IMR-90 (cell line): ENCODE measurements at regions not wholly inside any gene's neighbourhood (a gene's known extent, or its start where the extent isn't known, plus 50 kb on each side); places are given as distances from the start of the nearest gene placed in this dataset.

Experiments used
- ATAC-seq: fragments of 200-7000 bp; cut with Tn5 transposase; 2 replicates; pipeline ENCODE4 v1.9.1; 2020; ENCODE audit warnings: low read depth, mild to moderate bottlenecking, moderate library complexity
- BruUV-seq: library from RNA; stranded (reverse); fragments of 400-500 nt; replicated peaks from 2 replicates; lab custom pipeline; 2021; lab: Mats Ljungman, UMichigan
- CTCF ChIA-PET: fragments of 300-600 bp; formaldehyde crosslinking; extraction: SDS; loops from one replicate; lab custom pipeline; 2021; ENCODE audit warnings: antibody characterized with exemption; lab: Yijun Ruan, JAX
- POLR2A ChIA-PET: fragments of 300-600 bp; sonication (Branson Sonifier 250); formaldehyde crosslinking; loops from one replicate; lab custom pipeline; 2022; ENCODE audit warnings: antibody characterized with exemption; ENCODE audit not compliant: unreplicated experiment; lab: Charles Lee
- DNase-seq: peaks from one replicate; pipeline ENCODE4 v3.0.0; 2013
- H2AFZ ChIP-seq: replicated peaks from 2 replicates; pipeline ENCODE3; 2013; ENCODE audit warnings: low read length, mild to moderate bottlenecking; ENCODE audit not compliant: poor library complexity
- H2AK5ac ChIP-seq: 2 replicates; pipeline ENCODE4 v1.6.1; 2013; ENCODE audit warnings: low read depth, low read length, inconsistent platforms
- H2AK9ac ChIP-seq: replicated peaks from 2 replicates; pipeline ENCODE3; 2013; ENCODE audit warnings: mild to moderate bottlenecking, low read depth, low read length, moderate library complexity; ENCODE audit not compliant: poor library complexity
- H2BK120ac ChIP-seq: 2 replicates; pipeline ENCODE4 v1.6.1; 2013; ENCODE audit warnings: low read depth, low read length, inconsistent platforms
- H2BK15ac ChIP-seq: 3 replicates; pipeline ENCODE4 v1.6.1; 2013; ENCODE audit warnings: low read depth, low read length, inconsistent platforms
- H2BK20ac ChIP-seq: 2 replicates; pipeline ENCODE4 v1.6.1; 2013; ENCODE audit warnings: low read depth, mild to moderate bottlenecking, inconsistent platforms, low read length, moderate library complexity
- H2BK5ac ChIP-seq: 2 replicates; pipeline ENCODE4 v1.6.1; 2013; ENCODE audit warnings: mild to moderate bottlenecking, low read depth, low read length, inconsistent platforms; ENCODE audit not compliant: poor library complexity, severe bottlenecking
- H3K14ac ChIP-seq: replicated peaks from 2 replicates; pipeline ENCODE4 v1.6.1; 2013; ENCODE audit warnings: low read depth, low read length, inconsistent platforms
- H3K18ac ChIP-seq: 2 replicates; pipeline ENCODE4 v1.6.1; 2013; ENCODE audit warnings: low read depth, low read length, control low read depth
- H3K23ac ChIP-seq: 2 replicates; pipeline ENCODE4 v1.6.1; 2013; ENCODE audit warnings: low read depth, low read length, inconsistent platforms
- H3K27ac ChIP-seq: 2 replicates; pipeline ENCODE4 v1.5.1; 2013; ENCODE audit warnings: mild to moderate bottlenecking, control low read depth, low read length; ENCODE audit not compliant: insufficient read depth
- H3K27me3 ChIP-seq: 2 replicates; pipeline ENCODE4 v1.6.1; 2013; ENCODE audit warnings: low read length; ENCODE audit not compliant: control insufficient read depth, insufficient read depth
- H3K36me3 ChIP-seq: 2 replicates; pipeline ENCODE4 v1.6.1; 2013; ENCODE audit warnings: low read length, mixed read lengths; ENCODE audit not compliant: control insufficient read depth, insufficient read depth
- H3K4ac ChIP-seq: 2 replicates; pipeline ENCODE4 v1.6.1; 2013; ENCODE audit warnings: low read depth, low read length, inconsistent platforms
- H3K4me1 ChIP-seq: 2 replicates; pipeline ENCODE4 v1.6.1; 2013; ENCODE audit warnings: low read length, mixed read lengths; ENCODE audit not compliant: control insufficient read depth, insufficient read depth
- H3K4me2 ChIP-seq: 2 replicates; pipeline ENCODE4 v1.6.1; 2013; ENCODE audit warnings: low read depth, mild to moderate bottlenecking, control low read depth, low read length, moderate library complexity
- H3K4me3 ChIP-seq: 2 replicates; pipeline ENCODE4 v1.5.1; 2013; ENCODE audit warnings: low read depth, mild to moderate bottlenecking, control low read depth, low read length, moderate library complexity; ENCODE audit not compliant: insufficient read depth
- H3K56ac ChIP-seq: 2 replicates; pipeline ENCODE4 v1.6.1; 2013; ENCODE audit warnings: low read length, inconsistent platforms; ENCODE audit not compliant: insufficient read depth; ENCODE audit errors: extremely low read depth
- H3K79me1 ChIP-seq, 2 experiments: 2 replicates each; pipeline ENCODE4 v1.6.1; 2013; ENCODE audit warnings: low read length in 2 of 2, inconsistent platforms in 1 of 2, low read depth in 1 of 2
- H3K9ac ChIP-seq: 2 replicates; pipeline ENCODE4 v1.6.1; 2013; ENCODE audit warnings: low read depth, low read length, control low read depth
- H3K9me1 ChIP-seq: 2 replicates; pipeline ENCODE4 v1.6.1; 2013; ENCODE audit warnings: low read length, inconsistent platforms; ENCODE audit not compliant: insufficient read depth
- H3K9me3 ChIP-seq: 2 replicates; pipeline ENCODE4 v1.6.1; 2013; ENCODE audit warnings: low read length; ENCODE audit not compliant: control insufficient read depth, insufficient read depth
- H4K20me1 ChIP-seq: 2 replicates; pipeline ENCODE4 v1.6.1; 2013; ENCODE audit warnings: low read length, inconsistent platforms; ENCODE audit not compliant: insufficient read depth
- H4K5ac ChIP-seq: 2 replicates; pipeline ENCODE4 v1.6.1; 2013; ENCODE audit warnings: mild to moderate bottlenecking, low read depth, low read length, control low read depth
- H4K8ac ChIP-seq, 2 experiments: 2 replicates each; pipeline ENCODE4 v1.6.1; 2013; ENCODE audit warnings: low read depth in 2 of 2, low read length in 2 of 2, control low read depth in 1 of 2, inconsistent platforms in 1 of 2
- H4K91ac ChIP-seq: 2 replicates; pipeline ENCODE4 v1.6.1; 2013; ENCODE audit warnings: low read depth, low read length, inconsistent platforms; ENCODE audit not compliant: insufficient read depth
- CEBPB ChIP-seq: IDR thresholded peaks from 2 replicates; pipeline ENCODE4 v1.6.1; 2012; ENCODE audit warnings: low read depth, low read length, improper control_type of control experiment
- CHD1 ChIP-seq: IDR thresholded peaks from 2 replicates; pipeline ENCODE4 v1.6.1; 2012; ENCODE audit warnings: low read depth, low read length, improper control_type of control experiment
- FOS ChIP-seq: fragments of 150-350 bp; IDR thresholded peaks from 2 replicates; pipeline ENCODE4 v1.6.1; 2016; ENCODE audit warnings: low read depth, low read length
- MAFK ChIP-seq: IDR thresholded peaks from 2 replicates; pipeline ENCODE4 v1.6.1; 2012; ENCODE audit warnings: low read depth, low read length, improper control_type of control experiment
- MAZ ChIP-seq: IDR thresholded peaks from 2 replicates; pipeline ENCODE4 v1.6.1; 2012; ENCODE audit warnings: low read depth, mild to moderate bottlenecking, low read length, improper control_type of control experiment, moderate library complexity, borderline replicate concordance
- MXI1 ChIP-seq: IDR thresholded peaks from 2 replicates; pipeline ENCODE4 v1.6.1; 2012; ENCODE audit warnings: low read depth, mild to moderate bottlenecking, low read length, moderate library complexity, borderline replicate concordance
- NFE2L2 ChIP-seq: fragments of 150-350 bp; IDR thresholded peaks from 2 replicates; pipeline ENCODE4 v1.6.1; 2016; ENCODE audit warnings: low read depth, mild to moderate bottlenecking, low read length
- POLR2A ChIP-seq: IDR thresholded peaks from 2 replicates; pipeline ENCODE4 v1.6.1; 2012; ENCODE audit warnings: mild to moderate bottlenecking, low read depth, low read length
- RAD21 ChIP-seq: IDR thresholded peaks from 2 replicates; pipeline ENCODE4 v1.6.1; 2012; ENCODE audit warnings: low read length, improper control_type of control experiment
- RCOR1 ChIP-seq: IDR thresholded peaks from 2 replicates; pipeline ENCODE4 v1.6.1; 2012; ENCODE audit warnings: mild to moderate bottlenecking, low read length, improper control_type of control experiment; ENCODE audit not compliant: insufficient replicate concordance
- RFX5 ChIP-seq: IDR thresholded peaks from 2 replicates; pipeline ENCODE4 v1.8.0; 2012; ENCODE audit warnings: low read depth, mild to moderate bottlenecking, low read length, moderate library complexity
- SMC3 ChIP-seq: fragments of 150-350 bp; IDR thresholded peaks from 2 replicates; pipeline ENCODE4 v1.6.1; 2016; ENCODE audit warnings: low read depth, mild to moderate bottlenecking, antibody characterized with exemption, low read length, moderate library complexity
- WGBS, 2 experiments: methylation state at CpG; one replicate each; pipeline versions ENCODE4 v1.1.5 to v1.1.7; 2013; ENCODE audit warnings: missing lambda C conversion rate in 2 of 2; ENCODE audit not compliant: insufficient read length in 1 of 2; ENCODE audit errors: extremely low coverage in 2 of 2; 5-methylcytosine and 5-hydroxymethylcytosine counted together
- dilution Hi-C: fragments of 300-500 bp; cut with HindIII; formaldehyde crosslinking; loops from one replicate; pipeline ENCODE4 v1.14.3; 2018; ENCODE audit warnings: low sequenced_read_pairs; ENCODE audit not compliant: unreplicated experiment
- in situ Hi-C: fragments of 300-500 bp; cut with MboI; formaldehyde crosslinking; loops from 3 replicates; pipeline ENCODE4 v1.14.3; 2019; ENCODE audit warnings: low sequenced_read_pairs, inconsistent platforms, mixed read lengths
- intact Hi-C: fragments of 100-400 bp; cut with micrococcal nuclease; formaldehyde crosslinking; loops from 2 replicates; pipeline ENCODE4 v1.10.0; 2022
- TF ChIP-seq, protein P1 (sequence below): fragments of 150-350 bp; IDR thresholded peaks from 2 replicates; pipeline ENCODE4 v1.6.1; 2016; ENCODE audit warnings: low read depth, mild to moderate bottlenecking, low read length, moderate library complexity, borderline replicate concordance
- TF ChIP-seq, protein P2 (sequence below): fragments of 150-350 bp; IDR thresholded peaks from 2 replicates; pipeline ENCODE4 v1.6.1; 2017; ENCODE audit warnings: mild to moderate bottlenecking, antibody characterized with exemption, low read length, low read depth
- TF ChIP-seq, protein P3 (sequence below): conservative IDR thresholded peaks from 2 replicates; pipeline ENCODE4 v1.5.1; 2012; ENCODE audit warnings: mild to moderate bottlenecking, low read depth, low read length, improper control_type of control experiment

DNA sequence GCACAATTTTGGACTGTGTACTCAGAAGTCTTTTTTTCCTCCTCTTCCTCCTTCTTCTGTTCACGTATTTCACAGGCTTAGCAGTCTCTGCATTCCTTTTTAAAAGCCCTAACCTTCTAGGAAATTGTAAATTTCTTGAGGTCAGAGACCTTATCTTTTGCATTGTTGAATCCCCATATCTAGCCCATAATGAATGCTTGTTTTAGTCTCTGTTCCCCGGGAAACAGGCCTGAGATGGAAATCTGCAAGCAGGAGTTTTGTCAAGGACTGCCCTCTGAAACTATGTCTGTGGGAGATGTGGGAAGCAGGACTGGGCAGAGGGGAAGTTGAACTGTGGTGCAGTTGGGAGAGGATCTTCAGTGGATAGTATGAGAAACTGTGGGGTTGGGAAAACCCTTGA lies 272.2 kb upstream of the DAB1 start:
- BruUV-seq, result no TSS peak
- no peak overlapping the region for H4K5ac ChIP-seq
- no peaks in the 10 kb centered on the region for H4K20me1 ChIP-seq
- intact Hi-C loops, result no loop called here
- no peaks in the 10 kb centered on the region for H3K36me3 ChIP-seq
- ChIA-PET CTCF (no interaction called here), POLR2A (no interaction called here)
- H3K27ac ChIP-seq, result no peak overlapping the region
- H2AK5ac ChIP-seq, result no peak overlapping the region
- WGBS, 2 experiments, result 20% methylated on average over 1 of the region's 2 CpGs; no CpG with 5 or more reads in 1 of the 2 experiments
- H3K56ac ChIP-seq, result no peak overlapping the region
- no peaks in the 10 kb centered on the region for H3K27me3 ChIP-seq
- H3K18ac ChIP-seq, result no peak overlapping the region
- no peak for DNase-seq
- no peaks in the 10 kb centered on the region for H3K9me1 ChIP-seq
- no peak overlapping the region for H2AK9ac ChIP-seq
- H4K91ac ChIP-seq, result no peak overlapping the region
- no peak overlapping the region for H3K23ac ChIP-seq
- H3K4ac ChIP-seq, result no peak overlapping the region
- no peak for ATAC-seq
- H2AFZ ChIP-seq, result no peak overlapping the region
- H3K9ac ChIP-seq, result no peak overlapping the region
- in situ Hi-C loops, result no loop called here
- no peak overlapping the region for H3K4me2 ChIP-seq
- H2BK5ac ChIP-seq, result no peak overlapping the region
- dilution Hi-C loops, result no loop called here
- H3K4me1 ChIP-seq, result no peaks in the 10 kb centered on the region
- no peak overlapping the region for H3K14ac ChIP-seq
- TF ChIP-seq RAD21 (no peak), CHD1 (no peak), MAFK (no peak), NFE2L2 (no peak), RCOR1 (no peak), CEBPB (no peak), MXI1 (no peak), FOS (no peak), POLR2A (no peak), MAZ (no peak), SMC3 (no peak), RFX5 (no peak)
- TF ChIP-seq, protein P1, sequence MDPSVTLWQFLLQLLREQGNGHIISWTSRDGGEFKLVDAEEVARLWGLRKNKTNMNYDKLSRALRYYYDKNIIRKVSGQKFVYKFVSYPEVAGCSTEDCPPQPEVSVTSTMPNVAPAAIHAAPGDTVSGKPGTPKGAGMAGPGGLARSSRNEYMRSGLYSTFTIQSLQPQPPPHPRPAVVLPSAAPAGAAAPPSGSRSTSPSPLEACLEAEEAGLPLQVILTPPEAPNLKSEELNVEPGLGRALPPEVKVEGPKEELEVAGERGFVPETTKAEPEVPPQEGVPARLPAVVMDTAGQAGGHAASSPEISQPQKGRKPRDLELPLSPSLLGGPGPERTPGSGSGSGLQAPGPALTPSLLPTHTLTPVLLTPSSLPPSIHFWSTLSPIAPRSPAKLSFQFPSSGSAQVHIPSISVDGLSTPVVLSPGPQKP, result no peak
- TF ChIP-seq, protein P2, sequence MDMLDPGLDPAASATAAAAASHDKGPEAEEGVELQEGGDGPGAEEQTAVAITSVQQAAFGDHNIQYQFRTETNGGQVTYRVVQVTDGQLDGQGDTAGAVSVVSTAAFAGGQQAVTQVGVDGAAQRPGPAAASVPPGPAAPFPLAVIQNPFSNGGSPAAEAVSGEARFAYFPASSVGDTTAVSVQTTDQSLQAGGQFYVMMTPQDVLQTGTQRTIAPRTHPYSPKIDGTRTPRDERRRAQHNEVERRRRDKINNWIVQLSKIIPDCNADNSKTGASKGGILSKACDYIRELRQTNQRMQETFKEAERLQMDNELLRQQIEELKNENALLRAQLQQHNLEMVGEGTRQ, result no peak
- TF ChIP-seq, protein P3, sequence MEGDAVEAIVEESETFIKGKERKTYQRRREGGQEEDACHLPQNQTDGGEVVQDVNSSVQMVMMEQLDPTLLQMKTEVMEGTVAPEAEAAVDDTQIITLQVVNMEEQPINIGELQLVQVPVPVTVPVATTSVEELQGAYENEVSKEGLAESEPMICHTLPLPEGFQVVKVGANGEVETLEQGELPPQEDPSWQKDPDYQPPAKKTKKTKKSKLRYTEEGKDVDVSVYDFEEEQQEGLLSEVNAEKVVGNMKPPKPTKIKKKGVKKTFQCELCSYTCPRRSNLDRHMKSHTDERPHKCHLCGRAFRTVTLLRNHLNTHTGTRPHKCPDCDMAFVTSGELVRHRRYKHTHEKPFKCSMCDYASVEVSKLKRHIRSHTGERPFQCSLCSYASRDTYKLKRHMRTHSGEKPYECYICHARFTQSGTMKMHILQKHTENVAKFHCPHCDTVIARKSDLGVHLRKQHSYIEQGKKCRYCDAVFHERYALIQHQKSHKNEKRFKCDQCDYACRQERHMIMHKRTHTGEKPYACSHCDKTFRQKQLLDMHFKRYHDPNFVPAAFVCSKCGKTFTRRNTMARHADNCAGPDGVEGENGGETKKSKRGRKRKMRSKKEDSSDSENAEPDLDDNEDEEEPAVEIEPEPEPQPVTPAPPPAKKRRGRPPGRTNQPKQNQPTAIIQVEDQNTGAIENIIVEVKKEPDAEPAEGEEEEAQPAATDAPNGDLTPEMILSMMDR, result no peak
- H2BK20ac ChIP-seq, result no peak overlapping the region
- H3K79me1 ChIP-seq, result no peaks in the 10 kb centered on the region
- no peak overlapping the region for H3K4me3 ChIP-seq
- H3K9me3 ChIP-seq, result peaks cover 2% of the 10 kb centered on the region; the same call in 1 of the 2 replicates
- H2BK120ac ChIP-seq, result no peak overlapping the region
- no peak overlapping the region for H4K8ac ChIP-seq
- no peak overlapping the region for H2BK15ac ChIP-seq
